OCI-LY7 (cell line): ENCODE measurements at regions not wholly inside any gene's neighbourhood (a gene's known extent, or its start where the extent isn't known, plus 50 kb on each side); places are given as distances from the start of the nearest gene placed in this dataset.

Source experiments
- EZH2phosphoT487 ChIP-seq: fragments of 200-600 bp; sonication (generic); IDR thresholded peaks from 2 replicates; pipeline ENCODE4 v1.6.1; 2018; ENCODE audit warnings: low read depth, borderline replicate concordance, mild to moderate bottlenecking, mixed run types, antibody characterized with exemption, low read length, moderate library complexity, mixed read lengths
- TF ChIP-seq, protein P1 (sequence below): fragments of 200-600 bp; sonication (generic); conservative IDR thresholded peaks from 2 replicates; pipeline ENCODE4 v1.5.1; 2014; ENCODE audit warnings: mild to moderate bottlenecking, antibody characterized with exemption, low read length, moderate library complexity, mixed read lengths

DNA sequence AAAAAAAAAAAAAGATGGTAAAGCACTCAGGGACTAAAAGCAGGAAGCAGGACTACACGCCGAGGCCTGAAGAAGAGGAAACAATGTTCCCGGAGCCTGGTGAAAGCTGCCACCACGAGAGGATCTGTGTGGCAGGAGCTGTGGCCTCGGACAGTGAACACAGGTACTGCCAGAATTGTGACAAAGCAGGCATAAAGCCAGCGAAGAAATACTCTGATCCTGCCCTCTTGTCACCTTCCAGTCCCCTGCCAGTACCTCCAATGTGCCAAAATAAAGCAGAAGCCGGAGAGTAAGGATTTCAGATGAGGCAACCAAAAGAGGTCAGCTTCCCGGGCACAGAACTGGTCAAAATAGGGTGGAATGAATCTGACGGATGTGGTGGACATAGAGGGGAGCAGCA, 211.5 kb upstream of the TARS1 start:
- TF ChIP-seq, protein P1, sequence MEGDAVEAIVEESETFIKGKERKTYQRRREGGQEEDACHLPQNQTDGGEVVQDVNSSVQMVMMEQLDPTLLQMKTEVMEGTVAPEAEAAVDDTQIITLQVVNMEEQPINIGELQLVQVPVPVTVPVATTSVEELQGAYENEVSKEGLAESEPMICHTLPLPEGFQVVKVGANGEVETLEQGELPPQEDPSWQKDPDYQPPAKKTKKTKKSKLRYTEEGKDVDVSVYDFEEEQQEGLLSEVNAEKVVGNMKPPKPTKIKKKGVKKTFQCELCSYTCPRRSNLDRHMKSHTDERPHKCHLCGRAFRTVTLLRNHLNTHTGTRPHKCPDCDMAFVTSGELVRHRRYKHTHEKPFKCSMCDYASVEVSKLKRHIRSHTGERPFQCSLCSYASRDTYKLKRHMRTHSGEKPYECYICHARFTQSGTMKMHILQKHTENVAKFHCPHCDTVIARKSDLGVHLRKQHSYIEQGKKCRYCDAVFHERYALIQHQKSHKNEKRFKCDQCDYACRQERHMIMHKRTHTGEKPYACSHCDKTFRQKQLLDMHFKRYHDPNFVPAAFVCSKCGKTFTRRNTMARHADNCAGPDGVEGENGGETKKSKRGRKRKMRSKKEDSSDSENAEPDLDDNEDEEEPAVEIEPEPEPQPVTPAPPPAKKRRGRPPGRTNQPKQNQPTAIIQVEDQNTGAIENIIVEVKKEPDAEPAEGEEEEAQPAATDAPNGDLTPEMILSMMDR: no peak
- TF ChIP-seq EZH2phosphoT487: no peak
